Kidney tubule cell (primary cell): ENCODE measurements at regions not wholly inside any gene's neighbourhood (a gene's known extent, or its start where the extent isn't known, plus 50 kb on each side); places are given as distances from the start of the nearest gene placed in this dataset.
"Not testable (repeated sequence)": the region's sequence is repeated elsewhere in the genome, so short reads cannot be mapped to it uniquely, and the experiment has no call there.

Experiments
- DNase-seq: peaks from one replicate; pipeline ENCODE4 v3.0.0-alpha.2; 2018; ENCODE audit warnings: low spot score

GRCh38 chr1:14392859-14393365 is 205.6 kb upstream of the KAZN start:
- no peak for DNase-seq

- no peak for DNase-seq
Measured at GRCh38 chr1:14396100-14396499, 202.4 kb upstream of the KAZN start.

GRCh38 chr1:14403961-14404645 is 194.4 kb upstream of the KAZN start:
- DNase-seq, result no peak

- no peak for DNase-seq
Measured at GRCh38 chr1:14404862-14405301, 193.6 kb upstream of the KAZN start.

GRCh38 chr1:14412235-14412634 is 186.2 kb upstream of the KAZN start:
- DNase-seq, result no peak

- DNase-seq, result peak; percentile 34
Measured at GRCh38 chr1:14413819-14414490, 184.5 kb upstream of the KAZN start.

GRCh38 chr1:14415396-14415795 is 183.1 kb upstream of the KAZN start:
- no peak for DNase-seq

GRCh38 chr1:14419778-14420218 is 178.7 kb upstream of the KAZN start:
- DNase-seq, result not testable (repeated sequence)

- no peak for DNase-seq
Measured at GRCh38 chr1:14420686-14421085, 177.8 kb upstream of the KAZN start.

- no peak for DNase-seq
Measured at GRCh38 chr1:14421295-14421976, 177.0 kb upstream of the KAZN start.

- no peak for DNase-seq
Measured at GRCh38 chr1:14421977-14422609, 176.4 kb upstream of the KAZN start.

- no peak for DNase-seq
Measured at GRCh38 chr1:14424325-14425002, 174.0 kb upstream of the KAZN start.

GRCh38 chr1:14426854-14427253 is 171.6 kb upstream of the KAZN start:
- DNase-seq, result no peak

GRCh38 chr1:14429577-14429976 is 168.9 kb upstream of the KAZN start:
- DNase-seq, result no peak

GRCh38 chr1:14432728-14433127 is 165.8 kb upstream of the KAZN start:
- DNase-seq, result not testable (repeated sequence)

GRCh38 chr1:14435368-14436023 is 163.0 kb upstream of the KAZN start:
- DNase-seq, result no peak

GRCh38 chr1:14437417-14437918 is 161.0 kb upstream of the KAZN start:
- no peak for DNase-seq

GRCh38 chr1:14438127-14438769 is 160.2 kb upstream of the KAZN start:
- DNase-seq, result no peak

- DNase-seq, result no peak
Measured at GRCh38 chr1:14439015-14439414, 159.5 kb upstream of the KAZN start.

GRCh38 chr1:14440166-14440565 is 158.3 kb upstream of the KAZN start:
- no peak for DNase-seq

- peak; percentile 10 for DNase-seq
Measured at GRCh38 chr1:14440731-14441130, 157.8 kb upstream of the KAZN start.
